ENCODE measurements at regions not wholly inside any gene's neighbourhood (a gene's known extent, or its start where the extent isn't known, plus 50 kb on each side); places are given as distances from the start of the nearest gene placed in this dataset.

DNA sequence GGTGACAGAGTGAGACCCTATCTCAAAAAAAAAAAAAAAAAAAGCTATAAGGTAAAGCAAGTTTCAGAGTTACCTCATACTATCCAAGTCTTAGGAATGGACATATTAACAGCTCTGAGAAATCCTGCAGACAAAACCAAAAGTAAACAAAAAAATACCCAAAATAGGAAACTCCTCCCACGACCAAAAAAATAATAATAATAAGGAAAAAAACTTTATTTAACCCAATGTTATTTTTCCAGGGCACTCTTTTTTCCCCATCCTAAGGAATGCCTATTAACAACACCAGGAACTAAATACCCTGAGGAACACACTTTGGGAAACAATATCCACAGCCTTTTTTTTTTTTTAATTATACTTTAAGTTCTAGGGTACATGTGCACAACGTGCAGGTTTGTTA is 135.5 kb upstream of the CCND2 start:
- no peak for TF ChIP-seq CTCF (IDR thresholded peaks at IDR 0.05; ENCODE audit: control insufficient read depth, insufficient read depth, low read depth, low read length, missing control alignments)
- DNase-seq (ENCODE audit: low read depth): no peak
- no peak overlapping the region for H3K4me3 ChIP-seq (ENCODE audit: control insufficient read depth, low read depth, low read length)

GRCh38 chr12:4137441-4137840 is 136.1 kb upstream of the CCND2 start:
- no peak overlapping the region for H3K4me3 ChIP-seq (ENCODE audit: control insufficient read depth, low read depth, low read length)
- DNase-seq (ENCODE audit: low read depth): no peak
- TF ChIP-seq CTCF (IDR thresholded peaks at IDR 0.05; ENCODE audit: control insufficient read depth, insufficient read depth, low read depth, low read length, missing control alignments): no peak

GRCh38 chr12:4137015-4137414 is 136.5 kb upstream of the CCND2 start:
- no peak for DNase-seq (ENCODE audit: low read depth)
- no peak overlapping the region for H3K4me3 ChIP-seq (ENCODE audit: control insufficient read depth, low read depth, low read length)
- TF ChIP-seq CTCF (IDR thresholded peaks at IDR 0.05; ENCODE audit: control insufficient read depth, insufficient read depth, low read depth, low read length, missing control alignments): no peak

DNA sequence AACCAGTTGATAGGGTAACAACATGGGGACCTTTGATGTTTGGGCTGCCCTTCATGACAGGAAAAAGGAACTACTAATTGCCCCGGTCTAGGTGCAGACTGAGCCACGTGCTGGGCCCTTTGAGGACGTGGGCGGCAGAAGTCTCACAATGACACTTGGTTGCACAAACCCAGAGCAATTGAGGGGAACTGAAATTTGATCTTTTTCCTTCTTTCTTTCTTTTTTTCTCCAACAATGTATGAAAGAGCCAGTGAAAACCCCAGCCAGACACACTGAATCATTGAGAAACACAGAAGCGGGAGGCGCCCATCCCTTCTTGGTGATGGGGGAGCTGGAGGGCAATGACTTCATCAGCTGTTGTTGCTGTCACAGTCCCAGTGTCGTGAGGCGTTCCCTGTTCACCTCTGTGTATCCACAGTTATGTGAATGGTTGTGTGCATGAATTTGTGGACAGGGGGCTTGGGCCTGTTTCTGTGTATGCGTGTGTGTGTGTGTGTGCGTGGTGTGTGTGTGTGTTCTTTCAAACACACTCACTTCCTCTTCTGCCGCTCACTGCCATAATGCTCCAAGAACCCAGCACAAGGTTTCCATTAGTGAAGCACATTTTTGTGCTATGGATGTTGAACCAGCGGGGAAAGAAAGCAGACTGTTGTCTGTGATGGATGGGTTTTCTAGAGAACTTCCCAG is 137.5 kb upstream of the CCND2 start:
- no peak for DNase-seq (ENCODE audit: low read depth)

GRCh38 chr12:4134448-4135263 is 138.9 kb upstream of the CCND2 start:
- no peak for TF ChIP-seq CTCF (IDR thresholded peaks at IDR 0.05; ENCODE audit: control insufficient read depth, insufficient read depth, low read depth, low read length, missing control alignments)
- no peak for DNase-seq (ENCODE audit: low read depth)

More for the DNA sequence above, 137.5 kb upstream of the CCND2 start:
- no peak overlapping the region for H3K4me3 ChIP-seq (ENCODE audit: control insufficient read depth, low read depth, low read length)
- no peak for TF ChIP-seq CTCF (IDR thresholded peaks at IDR 0.05; ENCODE audit: control insufficient read depth, insufficient read depth, low read depth, low read length, missing control alignments)

GRCh38 chr12:4133636-4134447 is 139.7 kb upstream of the CCND2 start:
- no peak overlapping the region for H3K4me3 ChIP-seq (ENCODE audit: control insufficient read depth, low read depth, low read length)
- no peak for DNase-seq (ENCODE audit: low read depth)
- no peak for TF ChIP-seq CTCF (IDR thresholded peaks at IDR 0.05; ENCODE audit: control insufficient read depth, insufficient read depth, low read depth, low read length, missing control alignments)

More at GRCh38 chr12:4134448-4135263, 138.9 kb upstream of the CCND2 start:
- no peak overlapping the region for H3K4me3 ChIP-seq (ENCODE audit: control insufficient read depth, low read depth, low read length)
